Sigmoid colon (tissue), 4 donors: ENCODE measurements at regions not wholly inside any gene's neighbourhood (a gene's known extent, or its start where the extent isn't known, plus 50 kb on each side); places are given as distances from the start of the nearest gene placed in this dataset.

ENCODE experiments used
- EP300 ChIP-seq, 4 donors: sonication (generic); formaldehyde crosslinking; IDR thresholded peaks; one replicate each; pipeline ENCODE4 v1.6.1; 2017; ENCODE audit warnings: antibody characterized with exemption in 4 of 4
- POLR2A ChIP-seq, 2 donors: fragments of 450-650 bp; IDR thresholded peaks; one replicate each; pipeline ENCODE4 v1.6.1; 2016; ENCODE audit warnings: antibody characterized with exemption in 2 of 2, mild to moderate bottlenecking in 2 of 2, moderate library complexity in 2 of 2
- POLR2AphosphoS5 ChIP-seq, 4 donors: sonication (generic); formaldehyde crosslinking; IDR thresholded peaks; one replicate each; pipeline ENCODE4 v1.6.1; 2017; ENCODE audit warnings: antibody characterized with exemption in 4 of 4
- TF ChIP-seq, protein P1 (sequence below), 4 experiments: fragments of 450-650 bp in 3 of 4; fragments of 200-600 bp in 1 of 4; IDR thresholded peaks; one replicate each; pipeline ENCODE4 v1.5.1; 2016 to 2019; ENCODE audit warnings: antibody characterized with exemption in 4 of 4, mild to moderate bottlenecking in 3 of 4, moderate library complexity in 2 of 4

DNA sequence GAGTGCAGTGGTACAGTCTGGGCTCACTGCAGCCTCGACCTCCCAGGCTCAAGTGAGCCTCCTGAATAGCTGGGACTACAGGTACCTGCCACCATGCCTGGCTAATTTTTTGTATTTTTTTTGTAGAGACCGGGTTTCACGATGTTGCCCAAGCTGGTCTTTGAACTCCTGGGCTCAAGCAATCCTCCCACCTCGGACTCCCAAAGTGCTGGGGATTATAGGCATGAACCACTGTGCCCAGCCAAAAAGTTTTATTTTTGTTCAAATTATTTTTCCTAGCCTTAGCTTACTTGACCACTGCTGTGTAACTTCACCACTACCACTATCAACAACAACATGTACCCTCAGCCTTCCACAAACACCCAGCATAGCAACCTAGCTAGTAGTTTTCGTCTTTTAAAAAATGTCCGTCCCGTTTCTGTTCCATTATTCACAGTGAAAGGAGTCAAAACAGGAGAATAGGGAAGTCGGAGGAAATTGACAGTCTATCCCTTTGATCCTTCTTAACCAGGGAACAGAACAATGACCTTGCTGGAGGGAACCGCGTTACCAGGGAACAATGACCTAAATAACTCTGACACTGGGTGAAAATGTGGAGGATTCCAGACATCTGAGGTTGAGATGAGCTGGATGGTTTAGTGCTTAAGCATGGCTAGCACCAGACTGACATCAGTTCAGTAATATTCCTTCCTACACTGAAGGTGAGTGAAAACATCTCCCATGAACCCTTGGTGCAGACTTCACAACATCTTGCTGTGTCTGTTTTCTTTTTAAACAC, 69.2 kb upstream of the ARL4C start:
- TF ChIP-seq, protein P1, sequence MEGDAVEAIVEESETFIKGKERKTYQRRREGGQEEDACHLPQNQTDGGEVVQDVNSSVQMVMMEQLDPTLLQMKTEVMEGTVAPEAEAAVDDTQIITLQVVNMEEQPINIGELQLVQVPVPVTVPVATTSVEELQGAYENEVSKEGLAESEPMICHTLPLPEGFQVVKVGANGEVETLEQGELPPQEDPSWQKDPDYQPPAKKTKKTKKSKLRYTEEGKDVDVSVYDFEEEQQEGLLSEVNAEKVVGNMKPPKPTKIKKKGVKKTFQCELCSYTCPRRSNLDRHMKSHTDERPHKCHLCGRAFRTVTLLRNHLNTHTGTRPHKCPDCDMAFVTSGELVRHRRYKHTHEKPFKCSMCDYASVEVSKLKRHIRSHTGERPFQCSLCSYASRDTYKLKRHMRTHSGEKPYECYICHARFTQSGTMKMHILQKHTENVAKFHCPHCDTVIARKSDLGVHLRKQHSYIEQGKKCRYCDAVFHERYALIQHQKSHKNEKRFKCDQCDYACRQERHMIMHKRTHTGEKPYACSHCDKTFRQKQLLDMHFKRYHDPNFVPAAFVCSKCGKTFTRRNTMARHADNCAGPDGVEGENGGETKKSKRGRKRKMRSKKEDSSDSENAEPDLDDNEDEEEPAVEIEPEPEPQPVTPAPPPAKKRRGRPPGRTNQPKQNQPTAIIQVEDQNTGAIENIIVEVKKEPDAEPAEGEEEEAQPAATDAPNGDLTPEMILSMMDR (IDR thresholded peaks at IDR 0.05): no peak
- TF ChIP-seq POLR2AphosphoS5 (IDR thresholded peaks at IDR 0.05) (no peak), EP300 (IDR thresholded peaks at IDR 0.05) (no peak), POLR2A (IDR thresholded peaks at IDR 0.05) (no peak)
